HG03521 (cell line): ENCODE measurements at regions not wholly inside any gene's neighbourhood (a gene's known extent, or its start where the extent isn't known, plus 50 kb on each side); places are given as distances from the start of the nearest gene placed in this dataset.
"Not testable (repeated sequence)": the region's sequence is repeated elsewhere in the genome, so short reads cannot be mapped to it uniquely, and the experiment has no call there.

Source experiments
- ATAC-seq: cut with Tn5 transposase; IDR thresholded peaks from one replicate; pipeline ENCODE4 v1.9.1; 2021; ENCODE audit warnings: mild to moderate bottlenecking, moderate library complexity; ENCODE audit not compliant: unreplicated experiment

DNA sequence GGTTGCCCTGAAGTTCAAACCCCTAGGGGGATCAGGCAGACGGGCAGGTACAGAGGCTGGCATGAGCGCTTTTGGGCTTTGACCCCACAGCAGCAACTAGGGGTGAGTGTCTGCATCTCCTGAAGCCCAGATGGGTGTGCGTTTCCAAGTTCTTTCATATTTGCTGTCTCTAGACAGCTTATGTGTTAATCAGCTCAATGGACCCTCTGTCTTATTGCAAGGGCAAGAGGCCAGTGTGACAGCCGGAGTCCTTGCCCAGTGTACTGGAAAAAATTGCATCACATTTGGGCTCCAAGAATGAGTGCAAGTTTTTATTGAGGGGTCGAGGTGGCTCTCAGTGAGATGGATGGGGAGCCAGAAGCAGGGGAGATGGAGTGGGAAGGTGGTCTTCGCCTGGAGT lies 1863.7 kb upstream of the RAG2 start:
- no peak for ATAC-seq

DNA sequence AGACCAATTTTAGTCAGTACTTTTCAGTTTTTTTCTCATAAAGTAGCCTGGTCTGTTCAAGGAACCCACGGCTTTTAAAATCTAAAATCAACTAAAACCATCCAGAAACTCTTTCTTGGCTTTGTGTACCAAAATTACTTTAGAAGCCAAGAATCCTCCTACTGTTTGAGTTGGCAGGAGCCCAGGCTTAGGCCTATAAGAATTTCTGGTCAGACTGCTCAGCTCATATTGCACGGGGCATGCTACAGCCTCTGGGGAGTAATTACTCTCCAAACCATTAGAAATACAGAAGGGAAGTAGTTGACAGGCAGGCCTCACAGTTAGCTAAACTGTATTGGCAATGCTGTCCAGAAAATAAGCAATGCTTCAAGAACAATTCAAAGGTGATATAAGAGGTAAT lies 1862.9 kb upstream of the RAG2 start:
- ATAC-seq: no peak

DNA sequence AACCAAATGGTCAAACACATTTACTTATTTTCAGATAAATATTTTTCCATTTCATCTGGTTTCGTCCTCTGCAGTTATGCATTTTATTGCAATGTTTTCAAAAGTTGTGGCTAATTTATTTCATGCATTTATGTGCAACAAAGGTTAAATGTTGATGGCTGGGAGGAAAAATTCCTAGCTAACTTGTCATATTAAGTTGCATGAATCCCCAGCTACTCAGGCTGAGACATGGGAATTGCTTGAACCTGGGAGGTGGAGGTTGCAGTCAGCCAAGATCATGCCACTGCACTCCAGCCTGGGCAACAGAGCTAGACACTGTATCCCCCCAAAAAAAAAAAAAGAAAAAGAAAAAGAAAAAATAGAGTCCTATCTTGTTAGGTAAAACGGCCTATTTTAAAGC lies 1862.4 kb upstream of the RAG2 start:
- ATAC-seq: no peak

DNA sequence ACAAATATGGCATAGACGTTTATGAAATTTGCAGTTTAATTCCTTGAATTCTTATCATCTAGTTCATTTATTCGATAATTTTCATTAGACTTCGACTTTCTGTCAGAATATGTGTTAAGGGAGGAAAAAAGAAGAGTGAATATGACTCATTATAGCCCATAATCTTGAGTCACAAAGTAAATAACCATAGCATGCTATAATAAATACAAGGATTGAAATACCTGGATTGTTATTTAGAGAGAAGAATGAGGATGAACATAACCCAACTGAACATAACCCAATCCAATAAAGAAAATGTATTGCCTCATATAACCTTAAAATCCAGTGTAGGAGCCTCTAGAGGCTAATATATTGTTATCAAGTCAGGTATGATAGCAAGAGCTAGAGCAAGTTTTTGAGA lies 1858.3 kb upstream of the RAG2 start:
- ATAC-seq: no peak

DNA sequence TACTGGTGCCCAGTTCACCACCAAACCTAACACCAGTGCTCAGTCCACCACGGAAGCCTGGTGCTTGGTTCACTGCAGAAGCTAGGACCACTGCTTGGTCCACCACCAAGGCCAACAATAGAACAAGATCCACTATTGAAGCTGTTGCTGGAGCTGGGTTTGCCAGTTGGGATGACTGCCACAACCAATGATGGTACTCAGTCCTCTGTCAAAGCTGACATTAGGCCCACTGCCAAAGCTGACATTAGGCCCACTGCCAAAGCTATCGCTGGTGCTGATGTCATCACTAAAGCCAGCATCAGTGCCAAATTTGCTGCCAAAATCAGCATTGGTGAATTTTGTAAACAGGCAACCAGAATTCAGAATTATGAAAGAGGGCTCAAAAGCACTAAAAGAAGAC lies 1850.2 kb upstream of the RAG2 start:
- no peak for ATAC-seq

DNA sequence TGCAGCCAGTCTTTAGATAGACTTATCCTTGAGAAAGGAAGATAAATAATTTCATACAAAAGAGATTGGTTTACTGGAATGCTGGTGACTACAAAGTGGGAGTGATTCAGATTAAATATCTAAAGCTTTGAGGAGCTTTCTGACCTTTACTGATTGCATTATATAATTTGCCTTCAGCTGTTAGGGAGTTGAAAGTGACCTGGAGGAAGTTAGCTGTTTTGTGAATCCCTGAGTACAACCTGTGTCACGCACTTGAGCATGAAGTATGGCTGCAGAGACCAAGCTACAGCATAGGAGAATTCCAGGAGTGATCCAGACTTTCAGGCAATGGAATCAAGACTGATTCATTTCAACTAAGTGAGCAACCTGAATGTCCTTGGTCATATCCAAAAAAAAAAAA lies 1848.3 kb upstream of the RAG2 start:
- no peak for ATAC-seq

DNA sequence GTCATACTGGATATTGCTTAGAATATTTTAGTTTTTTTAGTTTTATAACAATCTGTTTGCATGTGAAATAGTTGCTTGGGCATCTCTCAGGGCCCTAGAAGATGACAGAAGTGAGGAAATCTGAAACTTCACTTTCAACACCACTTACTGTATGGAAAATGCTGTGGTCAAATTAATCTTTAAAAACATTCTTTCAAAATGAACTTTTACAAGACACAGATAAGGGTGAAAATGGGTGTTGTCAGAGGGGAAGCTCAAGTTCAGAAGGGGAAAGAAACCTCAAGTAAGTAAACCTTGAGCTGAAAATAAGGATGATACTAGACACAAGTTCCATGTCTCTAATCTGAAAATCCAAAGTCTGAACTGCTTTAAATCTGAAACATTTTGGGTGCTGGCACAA lies 1840.1 kb upstream of the RAG2 start:
- ATAC-seq: no peak

DNA sequence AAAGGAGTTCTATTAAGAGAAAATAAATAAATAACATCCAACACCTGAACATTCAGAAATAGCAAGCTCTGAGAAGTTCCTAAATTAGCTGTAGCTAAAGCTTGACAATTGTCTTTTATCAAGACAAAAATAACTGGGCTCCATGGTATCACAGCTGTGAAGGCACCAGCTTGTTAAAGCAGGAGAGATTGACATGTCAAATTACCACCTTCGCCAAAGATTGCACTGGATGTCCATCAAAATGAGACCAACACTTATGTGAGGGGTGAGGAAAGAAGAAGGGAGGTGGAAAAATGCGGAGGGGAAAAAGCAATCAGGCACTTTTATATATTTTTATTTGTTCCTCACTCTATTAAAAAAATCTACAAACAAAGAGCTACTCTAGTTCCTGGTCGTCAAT lies 1827.5 kb upstream of the RAG2 start:
- no peak for ATAC-seq

DNA sequence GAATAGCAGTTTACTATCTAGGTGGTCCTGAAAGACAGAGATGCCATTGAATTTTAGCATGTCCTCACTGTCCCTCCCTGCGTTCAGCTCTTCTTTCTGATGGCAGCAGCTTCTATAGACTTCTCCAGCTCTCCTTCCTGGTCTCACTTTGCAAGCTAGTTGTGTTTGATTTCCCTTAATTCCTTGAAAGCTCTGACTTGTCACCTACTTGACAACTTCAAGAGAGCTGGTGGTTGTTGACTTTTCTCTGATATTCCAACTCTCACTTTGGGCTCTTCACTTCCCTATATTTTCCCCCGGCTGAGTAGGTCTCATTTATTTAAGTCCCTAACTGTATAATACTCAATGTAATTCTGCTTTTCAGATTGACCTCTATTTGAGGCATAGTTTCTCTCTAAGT lies 1825.0 kb upstream of the RAG2 start:
- ATAC-seq: no peak

DNA sequence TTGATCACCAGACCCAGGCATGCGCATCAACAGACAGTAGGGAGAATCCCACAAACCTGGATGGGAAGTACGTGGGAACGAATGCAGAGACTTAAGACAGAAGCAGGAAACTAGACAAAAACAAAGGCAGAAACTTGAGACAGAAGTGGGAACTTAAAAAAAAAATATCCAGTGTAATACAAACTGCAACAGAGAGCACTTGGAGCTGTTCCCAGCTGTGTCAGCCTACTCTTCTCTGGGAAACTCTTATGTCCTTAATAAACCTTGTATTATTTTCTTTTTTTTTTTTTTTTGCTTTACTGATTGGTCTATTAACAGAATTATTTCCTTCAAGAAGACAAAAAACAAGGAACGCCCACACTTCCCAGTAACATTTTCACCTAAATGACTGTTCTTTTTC lies 1818.1 kb upstream of the RAG2 start:
- no peak for ATAC-seq

DNA sequence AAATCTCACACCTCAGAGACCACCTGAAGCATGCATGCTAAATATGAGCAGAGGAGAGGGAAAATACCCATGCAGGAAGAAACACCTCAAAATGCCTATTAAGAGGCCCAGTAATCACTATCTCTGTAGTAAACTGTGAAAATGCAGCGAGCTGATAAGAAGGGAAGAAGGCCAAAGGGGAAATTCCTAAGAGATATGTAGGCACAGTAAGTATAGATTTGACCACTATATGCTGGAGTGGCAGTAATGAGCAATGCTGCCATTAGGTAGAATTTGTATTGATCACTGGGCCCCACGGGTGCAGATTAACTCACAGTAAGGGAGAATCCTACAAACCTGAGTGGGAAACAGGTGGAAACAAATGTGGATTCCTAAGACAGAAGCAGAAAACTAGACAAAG lies 1813.1 kb upstream of the RAG2 start:
- ATAC-seq: no peak

DNA sequence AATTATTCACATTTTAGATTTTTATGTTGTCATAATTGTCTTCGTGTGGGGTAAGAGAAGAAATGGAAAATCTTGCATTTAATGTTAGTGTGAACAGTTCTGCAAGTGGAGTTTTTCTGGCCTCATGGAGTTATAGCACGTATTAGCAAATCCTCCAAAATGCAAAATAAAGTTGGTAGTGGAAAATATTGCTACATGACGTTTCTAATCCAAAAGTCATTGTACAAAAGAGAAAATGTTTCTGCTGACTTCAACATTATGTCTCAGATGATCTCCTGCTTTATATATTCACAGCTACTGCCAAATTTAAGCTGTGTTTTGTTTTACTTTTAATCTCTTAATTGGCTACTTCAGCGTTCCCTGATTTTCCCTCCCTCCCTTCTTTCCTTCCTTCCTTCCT lies 1804.0 kb upstream of the RAG2 start:
- no peak for ATAC-seq

DNA sequence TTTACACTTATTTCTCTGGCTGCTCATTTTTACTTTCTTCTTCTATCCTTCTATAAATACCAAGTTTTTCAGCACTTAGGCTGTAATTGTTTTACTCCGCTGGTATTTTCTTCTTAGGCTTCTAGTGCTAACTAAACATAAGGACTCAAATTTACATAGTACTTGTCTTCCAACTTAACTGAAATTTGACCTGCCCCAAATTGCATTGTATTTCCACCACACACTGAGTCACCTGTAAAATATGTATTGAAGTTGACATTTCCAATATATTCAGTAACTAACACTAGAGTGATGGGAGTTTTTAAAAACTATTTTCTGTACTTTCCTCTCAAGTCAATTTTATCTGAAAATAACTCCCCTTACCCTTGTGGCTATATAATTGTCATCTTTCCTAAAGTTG lies 1794.1 kb upstream of the RAG2 start:
- no peak for ATAC-seq

DNA sequence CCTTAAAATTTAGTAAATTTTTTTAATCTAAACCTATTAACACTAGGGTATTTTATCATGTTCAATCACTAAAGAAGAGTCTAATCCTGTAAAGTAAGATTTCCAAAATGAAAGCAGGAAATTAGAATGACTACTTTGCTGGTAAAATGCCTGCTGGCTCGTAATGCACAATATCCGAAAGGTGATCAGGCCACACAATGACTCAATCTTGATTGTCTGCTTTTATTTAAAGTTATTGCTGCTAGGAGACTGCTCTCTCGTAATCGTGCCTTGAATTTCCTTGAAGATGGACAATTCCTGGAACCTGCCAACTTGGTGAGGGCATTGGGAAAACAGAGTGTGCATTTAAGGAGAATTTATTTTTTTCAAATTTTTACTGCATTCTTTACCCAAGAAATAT lies 1786.5 kb upstream of the RAG2 start:
- no peak for ATAC-seq

DNA sequence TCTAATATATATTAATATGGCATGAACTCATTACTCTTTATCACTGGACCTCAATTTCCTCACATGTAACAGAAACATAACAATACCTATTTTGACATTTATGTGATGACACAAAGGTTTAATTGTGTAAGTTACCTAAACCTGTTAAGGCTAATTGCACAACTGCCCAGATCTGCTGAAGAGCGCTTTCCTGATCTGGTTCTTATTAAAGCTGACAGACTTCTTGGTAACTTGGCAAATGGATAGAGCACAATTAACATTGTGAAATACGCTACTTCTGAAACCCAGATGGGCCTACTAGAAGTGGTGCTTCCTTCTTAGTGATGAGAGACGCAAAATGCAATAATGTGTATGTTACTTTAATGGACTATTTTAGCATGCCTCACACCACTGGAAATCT lies 1767.2 kb upstream of the RAG2 start:
- ATAC-seq: no peak

DNA sequence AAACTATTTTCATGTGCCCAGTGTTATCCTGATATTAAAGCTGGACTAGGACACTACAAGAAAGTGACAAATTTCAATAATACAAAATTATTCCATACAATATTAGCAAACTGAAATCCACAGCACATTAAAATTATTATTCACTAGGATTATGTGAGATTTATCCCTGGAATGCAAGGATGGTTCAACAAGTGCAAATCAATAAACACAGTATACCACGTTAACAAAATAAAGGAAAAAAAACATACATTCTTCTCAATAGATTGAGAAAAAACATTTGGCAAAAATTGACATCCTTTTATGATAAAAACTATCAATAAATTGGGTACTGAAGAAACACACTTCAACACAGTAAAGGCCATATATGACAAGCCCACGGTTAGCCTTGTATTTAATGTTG lies 1758.2 kb upstream of the RAG2 start:
- no peak for ATAC-seq

DNA sequence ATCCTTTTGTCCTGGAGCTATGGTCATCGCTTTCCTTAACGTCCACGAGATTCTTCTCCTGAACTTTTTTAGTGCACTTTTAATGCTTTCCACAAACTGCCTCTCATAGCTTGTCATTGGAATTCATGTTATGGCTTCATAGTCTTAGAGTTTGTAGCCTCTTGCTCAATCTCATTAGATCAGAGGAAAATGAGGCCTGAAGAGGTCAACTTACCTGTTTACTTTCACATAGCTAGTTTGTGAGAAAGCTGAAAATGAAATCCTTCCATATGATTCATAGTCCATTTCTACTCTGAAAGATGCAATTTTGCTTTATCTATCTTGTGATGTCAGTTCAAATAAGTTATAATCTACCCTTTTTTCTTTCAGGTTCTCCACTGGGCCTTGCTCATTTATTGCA lies 1747.2 kb upstream of the RAG2 start:
- no peak for ATAC-seq

DNA sequence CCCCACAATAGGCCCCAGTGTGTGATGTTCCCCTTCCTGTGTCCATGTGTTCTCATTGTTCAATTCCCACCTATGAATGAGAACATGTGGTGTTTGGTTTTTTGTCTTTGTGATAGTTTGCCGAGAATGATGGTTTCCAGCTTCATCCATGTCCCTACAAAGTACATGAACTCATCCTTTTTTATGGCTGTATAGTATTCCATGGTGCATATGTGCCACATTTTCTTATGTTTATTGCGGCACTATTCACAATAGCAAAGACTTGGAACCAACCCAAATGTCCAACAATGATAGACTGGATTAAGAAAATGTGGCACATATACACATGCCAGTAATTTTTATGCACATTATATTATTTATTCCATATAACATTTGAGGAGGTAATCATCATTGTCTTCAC lies 1743.6 kb upstream of the RAG2 start:
- not testable (repeated sequence) for ATAC-seq

DNA sequence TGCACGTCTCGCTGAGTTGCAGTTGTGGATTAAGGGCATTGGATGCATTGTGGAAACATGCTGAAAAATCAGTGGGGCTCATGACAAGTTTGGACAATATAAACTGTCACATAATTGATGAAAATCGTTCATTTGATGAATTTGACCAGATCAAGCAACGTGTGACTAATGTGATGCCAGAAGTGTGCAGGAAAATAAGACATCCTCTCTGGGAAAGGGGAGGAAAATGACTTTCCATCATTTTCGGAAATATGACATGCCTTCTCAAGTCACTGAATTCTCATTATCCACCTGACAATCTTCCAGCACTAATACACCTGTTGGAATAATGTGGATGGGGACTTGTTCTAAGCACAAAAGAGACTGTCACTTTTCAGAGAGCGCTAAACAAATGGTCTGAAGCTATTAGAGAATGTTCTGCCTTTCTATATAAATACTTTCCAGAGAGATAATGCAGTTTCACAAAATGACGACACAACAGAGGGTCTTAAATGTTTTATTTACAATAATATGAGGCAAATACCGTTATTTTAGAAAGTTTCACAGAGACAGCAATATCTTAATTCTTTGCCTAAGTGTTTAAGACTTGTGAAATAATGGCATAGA lies 1741.9 kb upstream of the RAG2 start:
- ATAC-seq: no peak

DNA sequence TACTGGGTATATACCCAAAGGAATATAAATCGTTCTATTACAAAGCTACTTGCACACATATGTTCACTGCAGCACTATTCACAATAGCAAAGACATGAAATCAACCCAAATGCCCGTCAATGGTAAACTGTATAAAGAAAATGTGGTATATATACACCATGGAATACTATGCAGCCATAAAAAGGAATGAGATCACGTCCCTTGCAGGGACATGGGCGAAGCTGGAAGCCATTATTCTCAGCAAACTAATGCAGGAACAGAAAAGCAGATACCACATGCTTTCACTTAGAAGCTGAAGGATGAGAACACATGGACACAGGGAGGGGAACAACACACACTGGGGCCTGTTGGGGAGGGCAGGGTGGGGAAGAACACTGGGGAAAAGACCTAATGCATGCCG lies 1740.0 kb upstream of the RAG2 start:
- ATAC-seq: not testable (repeated sequence)

DNA sequence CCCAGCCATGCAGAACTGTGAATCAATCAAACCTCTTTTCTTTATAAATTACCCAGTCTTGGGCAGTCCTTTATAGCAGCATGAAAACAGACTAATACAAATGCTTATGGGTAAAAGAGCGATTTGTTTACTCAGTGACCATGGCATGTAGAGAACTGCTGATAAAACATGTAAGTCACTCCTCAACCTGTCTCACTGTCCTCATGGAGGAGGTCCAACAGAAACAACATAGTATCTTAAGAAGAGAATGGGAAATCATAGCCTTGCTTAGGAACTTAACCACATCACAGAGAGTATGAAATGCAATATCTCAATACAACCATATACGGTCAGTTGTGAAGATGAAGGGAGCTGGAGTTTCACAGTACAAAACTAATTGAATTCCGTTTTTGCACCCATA lies 1734.0 kb upstream of the RAG2 start:
- no peak for ATAC-seq

DNA sequence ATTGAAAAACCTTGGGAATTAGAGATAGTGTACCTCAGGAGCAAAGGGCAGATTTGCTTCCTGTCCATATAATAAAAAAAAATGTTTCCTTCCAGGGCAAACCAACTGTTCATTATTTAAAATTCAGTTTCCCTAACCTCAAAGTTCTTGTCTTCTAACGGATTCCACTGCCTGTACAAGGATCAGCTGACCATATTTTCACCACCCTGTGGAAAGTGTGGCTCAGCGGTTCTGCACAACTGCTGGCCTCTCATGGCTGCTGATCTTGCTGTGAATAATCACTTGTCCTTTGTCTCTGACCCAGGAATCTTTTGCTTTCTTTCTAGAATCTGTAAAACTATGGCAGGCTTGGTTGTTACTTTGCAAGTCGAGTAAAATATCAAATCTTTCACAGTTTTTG lies 1732.5 kb upstream of the RAG2 start:
- no peak for ATAC-seq

DNA sequence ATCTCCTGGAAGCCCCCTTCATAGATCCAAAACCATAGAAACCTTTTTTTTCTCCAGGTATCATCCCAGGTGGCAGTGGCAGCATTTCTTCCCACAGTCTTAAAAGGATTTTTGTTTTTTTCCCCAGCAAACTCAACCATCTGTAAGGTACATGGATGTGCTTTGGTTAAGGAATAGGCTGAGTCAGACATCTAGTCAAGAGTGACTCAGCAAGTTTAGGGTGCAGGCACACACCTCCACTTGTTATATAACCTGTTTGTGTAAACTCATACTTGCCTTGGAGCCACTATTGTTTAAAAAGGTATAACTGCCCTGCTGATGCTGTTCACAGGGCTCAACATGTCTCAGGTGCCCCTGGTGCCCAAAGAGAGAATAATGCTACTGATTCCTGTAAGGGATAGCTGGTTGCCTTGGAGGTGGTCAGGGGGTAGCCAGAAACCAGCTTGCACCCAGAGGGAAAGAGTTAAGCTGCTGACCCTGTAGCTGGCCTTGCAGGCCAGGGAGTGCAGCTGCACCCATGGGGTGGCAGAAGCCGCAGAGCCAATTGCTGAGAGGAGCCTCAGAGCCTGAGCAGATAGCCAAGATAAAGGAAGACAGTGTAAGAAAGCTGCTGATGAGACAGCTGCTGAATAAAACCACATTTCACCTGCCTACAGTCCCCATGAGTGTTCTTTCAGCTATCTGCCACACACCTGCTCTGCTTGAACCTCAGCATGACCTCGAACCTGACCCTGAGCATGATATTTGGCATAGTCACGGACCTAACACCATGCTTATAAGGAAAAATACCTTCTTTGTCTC lies 1726.1 kb upstream of the RAG2 start:
- no peak for ATAC-seq
